GM10266 (cell line): ENCODE measurements at regions not wholly inside any gene's neighbourhood (a gene's known extent, or its start where the extent isn't known, plus 50 kb on each side); places are given as distances from the start of the nearest gene placed in this dataset.
"Not testable (repeated sequence)": the region's sequence is repeated elsewhere in the genome, so short reads cannot be mapped to it uniquely, and the experiment has no call there.

Source experiments
- DNase-seq: peaks from one replicate; pipeline ENCODE4 v3.0.0; 2012; ENCODE audit errors: extremely low spot score
- TF ChIP-seq, protein P1 (sequence below): IDR thresholded peaks from 2 replicates; pipeline ENCODE4 v1.5.1; 2012; ENCODE audit warnings: mild to moderate bottlenecking, low read depth; ENCODE audit not compliant: control insufficient read depth, insufficient read depth; ENCODE audit errors: missing control alignments

DNA sequence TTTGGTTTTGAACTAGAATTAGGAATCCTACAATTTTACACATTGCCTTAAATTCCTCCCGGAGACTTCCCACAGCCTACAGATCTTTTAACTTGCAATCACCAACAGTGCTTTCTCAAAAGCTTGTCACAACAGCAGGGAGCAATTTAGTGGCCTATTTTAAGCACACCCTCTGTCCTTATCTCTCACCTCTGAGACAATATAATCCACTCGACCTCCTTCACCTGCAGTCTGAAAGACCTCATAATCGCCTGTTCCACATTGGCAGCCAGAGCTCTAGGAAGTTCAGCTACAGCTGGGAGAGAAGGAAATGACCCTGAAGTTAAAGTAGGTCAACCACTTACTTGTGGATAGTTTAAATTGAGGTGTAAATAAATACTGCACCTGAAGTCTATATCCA lies 249.7 kb upstream of the DLGAP1 start:
- no peak for DNase-seq
- TF ChIP-seq, protein P1, sequence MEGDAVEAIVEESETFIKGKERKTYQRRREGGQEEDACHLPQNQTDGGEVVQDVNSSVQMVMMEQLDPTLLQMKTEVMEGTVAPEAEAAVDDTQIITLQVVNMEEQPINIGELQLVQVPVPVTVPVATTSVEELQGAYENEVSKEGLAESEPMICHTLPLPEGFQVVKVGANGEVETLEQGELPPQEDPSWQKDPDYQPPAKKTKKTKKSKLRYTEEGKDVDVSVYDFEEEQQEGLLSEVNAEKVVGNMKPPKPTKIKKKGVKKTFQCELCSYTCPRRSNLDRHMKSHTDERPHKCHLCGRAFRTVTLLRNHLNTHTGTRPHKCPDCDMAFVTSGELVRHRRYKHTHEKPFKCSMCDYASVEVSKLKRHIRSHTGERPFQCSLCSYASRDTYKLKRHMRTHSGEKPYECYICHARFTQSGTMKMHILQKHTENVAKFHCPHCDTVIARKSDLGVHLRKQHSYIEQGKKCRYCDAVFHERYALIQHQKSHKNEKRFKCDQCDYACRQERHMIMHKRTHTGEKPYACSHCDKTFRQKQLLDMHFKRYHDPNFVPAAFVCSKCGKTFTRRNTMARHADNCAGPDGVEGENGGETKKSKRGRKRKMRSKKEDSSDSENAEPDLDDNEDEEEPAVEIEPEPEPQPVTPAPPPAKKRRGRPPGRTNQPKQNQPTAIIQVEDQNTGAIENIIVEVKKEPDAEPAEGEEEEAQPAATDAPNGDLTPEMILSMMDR = no peak

DNA sequence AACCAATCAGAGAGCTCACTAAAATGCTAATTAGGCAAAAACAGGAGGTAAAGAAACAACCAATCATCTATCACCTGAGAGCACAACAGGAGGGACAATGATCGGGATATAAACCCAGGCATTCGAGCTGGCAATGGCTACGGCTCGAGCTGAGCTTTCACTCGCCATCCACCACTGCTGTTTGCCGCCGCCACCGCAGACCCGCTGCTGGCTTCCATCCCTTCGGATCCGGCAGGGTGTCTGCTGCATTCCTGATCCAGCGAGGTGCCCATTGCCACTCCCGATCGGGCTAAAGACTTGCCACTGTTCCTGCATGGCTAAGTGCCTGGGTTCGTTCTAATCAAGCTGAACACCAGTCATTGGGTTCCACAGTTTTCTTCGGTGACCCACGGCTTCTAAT lies 236.7 kb upstream of the DLGAP1 start:
- TF ChIP-seq, protein P1 = no peak
- no peak for DNase-seq

DNA sequence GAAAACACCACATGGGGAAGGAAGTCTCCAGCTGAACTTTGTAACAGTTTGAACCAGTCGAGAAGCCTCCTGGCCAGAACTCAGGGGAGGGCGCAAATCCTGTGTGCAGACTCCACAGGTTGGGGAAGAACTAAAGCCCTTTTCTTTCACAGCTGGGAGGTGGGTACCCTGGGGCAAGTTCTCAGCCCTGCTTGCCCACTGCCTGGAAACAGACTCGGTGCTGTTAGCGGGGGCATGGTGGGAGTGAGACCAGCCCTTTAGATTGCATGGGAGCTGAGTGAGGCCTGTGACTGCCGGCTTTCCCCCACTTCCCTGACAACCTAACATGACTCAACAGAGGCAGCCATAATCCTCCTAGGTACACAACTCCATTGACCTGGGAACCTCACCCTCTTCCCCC lies 223.6 kb upstream of the DLGAP1 start:
- not testable (repeated sequence) for DNase-seq

DNA sequence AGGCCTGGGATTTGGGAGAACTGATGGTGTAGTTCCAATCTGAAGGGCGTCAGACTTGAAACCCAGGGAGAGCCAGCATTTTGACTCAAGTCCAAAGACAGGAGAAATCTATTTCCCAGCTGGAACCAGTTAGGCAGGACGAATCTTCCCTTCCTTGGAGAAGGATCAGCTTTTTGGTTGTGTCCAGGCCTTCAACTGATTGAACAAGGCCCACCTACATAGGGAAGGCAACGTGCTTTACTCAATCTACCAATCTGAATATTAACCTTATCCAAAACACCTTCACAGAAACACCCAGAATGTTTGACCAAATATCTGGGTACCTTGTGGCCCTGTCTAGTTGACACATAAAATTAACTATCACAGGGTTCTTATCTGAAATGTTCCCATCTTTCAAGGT lies 221.9 kb upstream of the DLGAP1 start:
- DNase-seq = no peak
- TF ChIP-seq, protein P1 = no peak

DNA sequence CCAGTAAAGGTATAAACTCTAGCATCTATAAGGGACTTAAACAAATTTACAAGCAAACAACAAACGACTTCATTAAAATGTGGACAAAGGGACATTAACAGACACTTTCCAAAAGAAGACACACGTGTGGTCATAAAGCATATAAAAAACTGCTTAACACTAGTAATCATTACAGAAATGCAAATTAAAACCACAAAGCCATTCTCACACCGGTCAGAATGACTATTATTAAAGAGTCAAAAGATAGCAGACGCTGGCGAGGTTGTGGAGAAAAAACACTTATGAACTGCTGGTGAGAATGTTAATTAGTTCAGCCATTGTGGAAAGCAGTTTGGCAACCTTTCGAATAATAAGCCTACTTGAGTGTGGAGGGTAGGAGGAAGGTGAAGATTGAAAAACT lies 217.1 kb upstream of the DLGAP1 start:
- TF ChIP-seq, protein P1 = no peak
- DNase-seq = no peak

DNA sequence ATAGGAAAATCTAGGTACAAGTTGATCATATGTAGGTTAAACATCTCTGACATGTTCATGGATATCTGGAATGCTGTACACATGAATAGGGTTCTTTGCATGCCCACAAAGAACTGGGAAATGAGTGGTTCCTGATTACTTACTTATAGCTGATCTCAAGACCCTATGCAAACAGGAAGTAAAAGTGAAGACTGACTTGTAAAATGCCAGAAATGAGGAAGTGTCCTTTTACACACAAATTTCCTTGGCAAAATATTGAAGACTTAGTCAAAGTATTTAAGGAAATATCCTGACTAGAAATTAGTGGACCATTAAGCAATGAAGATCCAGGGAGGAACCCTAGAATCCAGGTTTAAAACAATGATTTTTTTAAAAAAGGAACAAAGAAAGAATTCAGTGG lies 203.7 kb upstream of the DLGAP1 start:
- TF ChIP-seq, protein P1 = no peak
- no peak for DNase-seq

DNA sequence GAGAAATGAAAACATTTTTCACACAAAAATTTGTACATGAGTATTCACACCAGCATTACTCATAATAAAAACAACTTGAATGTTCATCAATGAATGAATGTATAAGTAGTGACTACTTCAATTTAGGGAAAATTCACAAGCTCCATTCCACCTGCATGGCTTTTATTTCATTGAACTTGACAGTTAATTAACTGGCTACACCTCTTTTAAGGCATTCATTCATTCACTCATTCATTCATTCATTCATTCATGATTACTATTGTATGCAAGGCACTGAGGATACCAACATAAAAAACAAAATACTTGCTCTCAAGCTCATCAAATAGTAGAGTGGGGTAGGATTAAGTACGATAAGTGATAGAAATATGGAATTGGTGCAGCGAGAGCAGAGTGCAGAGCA lies 198.3 kb upstream of the DLGAP1 start:
- TF ChIP-seq, protein P1 = no peak
- no peak for DNase-seq

DNA sequence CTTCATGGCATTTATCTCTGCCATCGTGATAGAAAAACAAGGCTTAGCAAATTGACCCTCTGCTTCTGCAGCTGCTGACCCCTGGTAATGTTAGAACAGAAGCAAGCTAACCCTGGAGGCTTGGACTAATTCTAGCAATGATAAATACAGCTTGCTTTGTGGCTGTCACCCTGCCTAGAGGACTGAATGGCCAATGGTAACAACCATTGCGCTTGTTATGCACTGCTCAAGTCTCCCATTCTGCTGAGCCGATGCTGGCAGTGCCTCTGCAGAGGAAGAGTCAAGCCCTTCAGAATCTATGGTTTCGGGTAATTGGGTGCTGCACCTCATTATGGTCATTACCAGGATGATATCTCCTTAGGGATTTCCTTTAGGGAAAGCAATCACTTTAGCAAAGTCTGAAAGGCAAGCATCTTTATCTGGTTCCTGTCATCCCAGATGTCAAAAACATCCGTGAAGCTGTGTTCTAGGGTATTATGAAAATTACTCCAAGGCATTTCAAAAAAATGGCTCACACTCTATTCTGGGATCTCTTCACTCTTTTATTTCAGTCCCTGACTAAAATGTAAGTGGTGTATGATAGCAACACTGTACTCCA lies 186.8 kb upstream of the DLGAP1 start:
- TF ChIP-seq, protein P1 = no peak
- DNase-seq = no peak
